Keratinocyte (primary cell): ENCODE measurements at regions not wholly inside any gene's neighbourhood (a gene's known extent, or its start where the extent isn't known, plus 50 kb on each side); places are given as distances from the start of the nearest gene placed in this dataset.
A peak's percentile ranks its signal among the peaks of the same experiment; 100 is the strongest.

ENCODE experiments used
- DNase-seq: peaks from one replicate; pipeline ENCODE4 v3.0.0-alpha.2; 2011; ENCODE audit warnings: low read depth, missing footprints, low spot score
- FAIRE-seq: peaks from 2 replicates; lab custom pipeline; 2011; peaks lifted over from hg19 to GRCh38; lab: Jason Lieb, UNC
- H2AFZ ChIP-seq: 2 replicates; pipeline ENCODE4 v1.6.0; 2012; ENCODE audit warnings: low read length, control low read depth, inconsistent platforms; ENCODE audit not compliant: control insufficient read depth
- H3K27ac ChIP-seq: 2 replicates; pipeline ENCODE4 v1.5.1; 2011; ENCODE audit warnings: low read length; ENCODE audit not compliant: control insufficient read depth, insufficient read depth
- H3K27me3 ChIP-seq: 3 replicates; pipeline ENCODE4 v1.6.0; 2011; ENCODE audit warnings: low read length; ENCODE audit not compliant: control insufficient read depth, insufficient read depth; ENCODE audit errors: extremely low read depth
- H3K36me3 ChIP-seq, 2 experiments: 2 replicates in 1 of 2; 3 replicates in 1 of 2; pipeline ENCODE4 v1.5.1; 2011; ENCODE audit warnings: low read length in 2 of 2, mild to moderate bottlenecking in 1 of 2; ENCODE audit not compliant: control insufficient read depth in 2 of 2, insufficient read depth in 2 of 2; ENCODE audit errors: extremely low read depth in 1 of 2
- H3K4me1 ChIP-seq: 3 replicates; pipeline ENCODE4 v1.5.1; 2011; ENCODE audit warnings: low read length; ENCODE audit not compliant: control insufficient read depth, insufficient read depth; ENCODE audit errors: extremely low read depth
- H3K4me2 ChIP-seq: 3 replicates; pipeline ENCODE4 v1.6.0; 2011; ENCODE audit warnings: low read depth, low read length; ENCODE audit not compliant: control insufficient read depth, insufficient read depth; ENCODE audit errors: extremely low read depth
- H3K4me3 ChIP-seq, 3 experiments: fragments of 200-600 bp in 1 of 3; sonication (generic) in 1 of 3; 2 replicates in 2 of 3; 3 replicates in 1 of 3; pipeline ENCODE4 v1.5.1; 2011 to 2016; ENCODE audit warnings: low read length in 3 of 3, mild to moderate bottlenecking in 3 of 3, control low read depth in 2 of 3, inconsistent platforms in 1 of 3, low read depth in 1 of 3, mixed read lengths in 1 of 3, mixed run types in 1 of 3, moderate library complexity in 1 of 3; ENCODE audit not compliant: control insufficient read depth in 2 of 3, insufficient read depth in 2 of 3; ENCODE audit errors: extremely low read depth in 1 of 3
- H3K79me2 ChIP-seq: 2 replicates; pipeline ENCODE4 v1.6.0; 2012; ENCODE audit warnings: low read length; ENCODE audit not compliant: control insufficient read depth, insufficient read depth
- H3K9ac ChIP-seq: 3 replicates; pipeline ENCODE4 v1.6.0; 2011; ENCODE audit warnings: low read length; ENCODE audit not compliant: control insufficient read depth, insufficient read depth; ENCODE audit errors: extremely low read depth
- H3K9me1 ChIP-seq: 3 replicates; pipeline ENCODE4 v1.6.0; 2011; ENCODE audit warnings: low read length; ENCODE audit not compliant: control insufficient read depth, insufficient read depth; ENCODE audit errors: extremely low read depth
- H3K9me3 ChIP-seq: 2 replicates; pipeline ENCODE4 v1.5.1; 2012; ENCODE audit warnings: low read depth, low read length; ENCODE audit not compliant: control insufficient read depth
- H4K20me1 ChIP-seq: 3 replicates; pipeline ENCODE4 v1.6.0; 2011; ENCODE audit warnings: low read length; ENCODE audit not compliant: control insufficient read depth, insufficient read depth; ENCODE audit errors: extremely low read depth
- CTCF ChIP-seq, 3 experiments: IDR thresholded peaks in 1 of 3; conservative IDR thresholded peaks in 1 of 3; optimal IDR thresholded peaks in 1 of 3; 2 replicates in 2 of 3; 3 replicates in 1 of 3; pipeline versions ENCODE3 to v1.5.1; 2011; ENCODE audit warnings: low read length in 3 of 3, mild to moderate bottlenecking in 3 of 3, moderate library complexity in 2 of 3, control low read depth in 1 of 3, inconsistent platforms in 1 of 3; ENCODE audit not compliant: insufficient read depth in 2 of 3; ENCODE audit errors: extremely low read depth in 1 of 3
- EZH2 ChIP-seq: IDR thresholded peaks from one replicate; pipeline ENCODE4 v1.6.1; 2012; ENCODE audit warnings: inconsistent platforms, mild to moderate bottlenecking, low read length, moderate library complexity
- dilution Hi-C: fragments of 300-500 bp; cut with MboI; formaldehyde crosslinking; loops from one replicate; pipeline ENCODE4 v1.7.0; 2020; ENCODE audit warnings: low sequenced_read_pairs; ENCODE audit not compliant: extremely low pct_ligation_motif_present

GRCh38 chr13:30145709-30146367 lies 161.5 kb downstream of the KATNAL1 start:
- H4K20me1 ChIP-seq, result no peaks in the 10 kb centered on the region
- dilution Hi-C loops, result no loop called here
- FAIRE-seq, result no peak
- peaks cover 22% of the 10 kb centered on the region for H3K4me1 ChIP-seq
- no peaks in the 10 kb centered on the region for H3K27me3 ChIP-seq
- TF ChIP-seq CTCF (optimal IDR thresholded peaks at IDR 0.05 in 1 of 3, IDR thresholded peaks at IDR 0.05 in 1 of 3, conservative IDR thresholded peaks at IDR 0.05 in 1 of 3; ENCODE audit: extremely low read depth in 1 of 3, insufficient read depth in 2 of 3, low read length in 3 of 3) (no peak), EZH2 (no peak)
- H3K9me1 ChIP-seq, result no peaks in the 10 kb centered on the region
- H3K4me3 ChIP-seq, result no peak overlapping the region
- no peaks in the 10 kb centered on the region for H3K9me3 ChIP-seq
- no peak overlapping the region for H3K27ac ChIP-seq
- no peaks in the 10 kb centered on the region for H3K79me2 ChIP-seq
- no peak for DNase-seq
- no peak overlapping the region for H2AFZ ChIP-seq
- H3K36me3 ChIP-seq, result no peaks in the 10 kb centered on the region
- H3K9ac ChIP-seq, result no peak overlapping the region
- H3K4me2 ChIP-seq, result no peak overlapping the region

- no peaks in the 10 kb centered on the region for H3K36me3 ChIP-seq
- H3K4me3 ChIP-seq, result no peak overlapping the region
- H3K27me3 ChIP-seq, result no peaks in the 10 kb centered on the region
- dilution Hi-C loops, result no loop called here
- peak overlapping the region; percentile 79 for H3K4me2 ChIP-seq
- H3K27ac ChIP-seq, result peak overlapping the region; percentile 89
- TF ChIP-seq CTCF (optimal IDR thresholded peaks at IDR 0.05 in 1 of 3, IDR thresholded peaks at IDR 0.05 in 1 of 3, conservative IDR thresholded peaks at IDR 0.05 in 1 of 3; ENCODE audit: extremely low read depth in 1 of 3, insufficient read depth in 2 of 3, low read length in 3 of 3) (no peak), EZH2 (no peak)
- no peaks in the 10 kb centered on the region for H3K79me2 ChIP-seq
- peak overlapping the region; percentile 54 for H2AFZ ChIP-seq
- no peaks in the 10 kb centered on the region for H3K9me3 ChIP-seq
- no peak for FAIRE-seq
- H3K9ac ChIP-seq, result peak overlapping the region; percentile 79
- no peaks in the 10 kb centered on the region for H4K20me1 ChIP-seq
- H3K4me1 ChIP-seq, result peaks cover 22% of the 10 kb centered on the region
- H3K9me1 ChIP-seq, result no peaks in the 10 kb centered on the region
- DNase-seq, result no peak
Measured at GRCh38 chr13:30143666-30144400, 163.5 kb downstream of the KATNAL1 start.
